8988T (cell line): ENCODE measurements at regions not wholly inside any gene's neighbourhood (a gene's known extent, or its start where the extent isn't known, plus 50 kb on each side); places are given as distances from the start of the nearest gene placed in this dataset.
"Not testable (repeated sequence)": the region's sequence is repeated elsewhere in the genome, so short reads cannot be mapped to it uniquely, and the experiment has no call there.

Source experiments
- DNase-seq: peaks from one replicate; pipeline ENCODE4 v3.0.0; 2011

DNA sequence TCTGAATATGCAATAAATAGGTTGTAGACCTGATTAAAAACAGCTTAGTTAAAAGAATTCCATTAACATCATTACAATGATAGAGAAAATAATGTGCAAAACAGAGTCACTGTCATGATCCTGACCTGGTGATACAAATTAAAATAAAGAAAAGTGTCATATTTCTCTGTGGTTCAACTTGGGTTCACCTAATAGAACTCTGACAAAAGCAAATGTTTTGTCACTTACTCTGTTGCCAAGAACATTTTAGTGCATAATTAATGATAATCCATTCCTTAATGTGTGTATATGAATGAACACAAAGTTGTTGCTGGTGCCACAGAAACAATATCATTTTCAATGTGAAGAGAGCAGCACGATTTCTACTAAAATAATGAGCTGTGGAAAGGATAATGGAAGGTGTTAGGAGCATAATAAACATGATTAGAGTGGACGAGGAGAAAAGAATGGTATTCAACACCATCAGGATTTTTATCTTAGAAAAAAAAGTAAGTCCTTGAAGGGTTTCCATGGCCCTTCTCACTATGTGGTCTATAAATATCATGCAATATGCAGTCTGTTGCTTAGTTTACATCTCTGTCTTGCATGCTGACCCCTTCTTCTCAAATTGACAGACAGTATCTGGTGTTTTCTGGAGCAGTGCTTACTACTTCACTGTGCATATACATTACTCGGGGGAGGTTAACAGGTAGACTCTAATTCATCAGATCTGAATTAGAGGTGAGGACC lies 656.6 kb upstream of the MMS22L start:
- DNase-seq, result no peak

DNA sequence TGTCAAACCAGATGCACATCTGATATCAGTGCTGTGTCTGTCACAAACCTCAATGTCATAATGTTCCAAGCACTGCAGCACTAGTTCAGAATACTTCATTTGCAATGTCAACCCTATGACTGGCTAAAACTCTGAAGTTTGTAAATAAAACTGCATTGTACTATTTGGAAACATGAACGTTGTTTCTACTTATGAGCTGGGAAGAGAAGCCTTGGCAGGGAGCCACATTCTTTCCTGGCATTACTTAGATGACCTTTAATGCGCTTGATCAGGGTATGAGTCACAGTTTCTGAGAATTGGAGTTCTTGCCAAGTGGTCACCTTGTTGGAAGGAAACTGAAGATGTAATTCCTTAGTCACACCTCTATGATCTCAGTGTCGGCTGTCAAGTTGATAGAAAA lies 664.8 kb upstream of the MMS22L start:
- peak; percentile 16 for DNase-seq

DNA sequence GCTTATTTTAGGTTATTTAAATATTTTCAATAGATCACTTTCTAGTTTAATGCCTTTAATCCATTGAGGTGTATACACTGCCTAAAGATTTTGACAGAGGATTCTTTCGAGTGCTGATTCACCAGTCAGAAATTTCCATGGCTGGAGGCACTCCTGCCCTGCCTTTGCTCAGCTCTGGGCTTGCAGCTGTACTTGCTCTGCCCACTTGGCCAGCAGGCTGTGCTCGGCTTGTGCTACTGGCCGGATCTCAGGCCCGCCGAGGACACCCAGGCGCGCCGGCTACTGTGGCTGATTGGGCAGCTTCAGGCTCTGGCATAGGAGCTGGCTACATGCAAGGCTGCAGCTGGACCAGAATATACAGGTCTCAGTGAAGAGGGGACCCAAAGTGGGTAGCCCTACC lies 675.1 kb upstream of the MMS22L start:
- peak; percentile 10 for DNase-seq

DNA sequence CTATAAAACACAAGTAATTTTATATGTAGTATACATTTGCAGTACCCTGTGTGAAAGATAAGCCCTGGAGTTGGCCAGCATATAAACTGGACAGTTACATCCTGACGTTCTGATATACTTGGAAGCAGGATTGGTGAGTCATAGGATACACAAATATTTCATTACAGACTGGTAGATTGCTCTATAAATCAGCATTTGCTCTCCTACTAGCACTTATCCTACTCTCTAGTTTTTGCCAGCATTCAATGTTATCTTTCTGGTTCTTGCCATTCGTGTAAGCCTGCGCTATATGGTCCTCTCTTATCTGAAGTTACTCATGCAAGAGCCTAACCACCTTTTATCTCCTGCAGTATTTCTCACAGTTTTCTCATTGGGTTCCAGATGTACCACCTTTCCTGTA lies 680.2 kb upstream of the MMS22L start:
- no peak for DNase-seq

DNA sequence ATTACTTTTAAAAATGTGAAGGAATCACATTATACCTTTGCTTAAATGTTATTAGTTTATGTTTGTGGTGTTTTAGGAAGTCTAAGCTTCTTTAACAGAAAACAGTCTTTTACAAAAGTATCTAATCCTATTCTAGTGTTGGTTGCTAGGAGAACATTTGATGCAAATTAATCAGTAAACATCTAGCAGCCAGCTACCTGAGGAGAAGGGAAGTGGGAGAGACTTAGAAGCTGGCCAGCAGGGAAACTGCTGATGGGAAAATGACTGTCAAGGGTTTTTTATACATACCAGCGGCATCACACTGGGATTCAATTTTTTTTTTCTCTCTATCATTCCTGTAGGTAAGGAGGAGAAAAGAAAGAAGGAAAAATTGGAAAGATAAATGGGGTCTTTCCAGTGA lies 686.0 kb upstream of the MMS22L start:
- no peak for DNase-seq

DNA sequence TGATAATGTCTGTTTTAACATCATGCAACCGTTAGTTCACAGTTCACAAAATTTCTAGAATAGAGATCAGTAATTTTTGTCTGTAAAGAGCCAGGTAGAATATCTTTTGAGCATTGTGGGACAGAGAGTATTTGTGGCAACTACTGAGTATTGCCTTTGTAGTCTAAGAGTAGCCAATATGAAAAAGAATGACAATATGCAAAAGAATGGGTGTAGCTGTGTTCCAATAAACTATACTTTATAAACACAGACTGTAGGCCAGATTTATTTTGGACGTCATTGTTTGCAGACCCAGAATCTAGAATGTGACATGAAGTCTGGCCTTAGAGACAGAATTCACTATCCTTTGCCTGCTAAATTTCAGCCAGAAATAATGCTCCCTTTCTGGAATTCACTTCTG lies 694.1 kb upstream of the MMS22L start:
- DNase-seq, result no peak

DNA sequence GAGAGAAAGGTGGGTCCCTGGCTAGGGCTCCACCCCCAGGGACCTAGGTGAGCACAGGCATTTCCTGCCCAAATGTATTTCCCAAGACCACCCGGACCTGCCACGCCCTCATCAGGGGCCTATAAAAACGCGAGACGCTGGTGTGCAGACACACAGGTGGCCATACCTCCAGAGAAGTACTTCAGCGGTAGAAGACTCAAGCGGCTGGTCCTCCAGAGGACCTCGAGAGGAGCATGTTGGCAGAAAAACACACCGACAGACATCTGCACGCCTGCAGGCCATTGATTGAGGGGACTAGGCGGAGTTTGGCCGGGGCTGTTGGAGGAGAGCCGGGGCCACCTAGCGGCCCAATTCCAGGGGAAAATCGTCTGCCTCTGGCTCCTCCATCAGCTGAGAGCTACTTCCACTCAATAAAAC lies 695.8 kb upstream of the MMS22L start:
- DNase-seq, result peak; percentile 20

DNA sequence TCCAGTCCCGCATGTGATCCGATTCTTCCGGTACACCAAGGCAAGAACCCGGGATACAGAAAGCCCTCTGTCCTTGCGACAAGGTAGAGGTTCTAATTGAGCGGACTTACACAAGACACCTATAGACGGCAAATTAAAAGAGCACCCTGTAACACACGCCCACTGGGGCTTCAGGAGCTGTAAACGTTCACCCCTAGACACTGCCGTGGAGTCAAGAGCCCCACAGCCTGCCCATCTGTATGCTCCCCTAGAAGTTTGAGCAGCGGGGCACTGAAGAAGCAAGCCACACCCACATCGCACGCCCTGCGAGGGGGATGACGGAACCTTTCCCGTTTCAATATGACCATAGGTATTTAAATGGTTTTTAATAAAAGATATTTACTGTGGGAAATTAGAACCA lies 696.3 kb upstream of the MMS22L start:
- not testable (repeated sequence) for DNase-seq

DNA sequence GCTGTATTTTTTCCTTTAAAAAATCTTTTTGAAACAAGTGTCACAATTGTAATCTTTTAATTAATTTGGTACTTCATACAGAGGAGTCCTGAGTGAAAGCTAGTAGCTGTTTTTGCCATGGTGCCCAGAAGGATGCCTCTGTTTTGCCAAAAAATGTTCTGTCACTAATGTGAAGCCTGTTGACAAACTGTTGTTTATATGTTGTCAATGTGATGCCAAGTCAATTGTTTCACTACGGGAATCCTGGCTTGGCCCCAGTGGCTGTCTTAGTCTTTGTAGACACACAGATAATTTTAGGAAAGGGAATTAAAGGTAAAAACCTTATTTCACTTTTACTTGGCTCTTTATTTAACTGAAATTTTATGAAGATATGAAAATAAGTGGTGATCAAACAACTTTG lies 706.4 kb upstream of the MMS22L start:
- DNase-seq, result no peak

DNA sequence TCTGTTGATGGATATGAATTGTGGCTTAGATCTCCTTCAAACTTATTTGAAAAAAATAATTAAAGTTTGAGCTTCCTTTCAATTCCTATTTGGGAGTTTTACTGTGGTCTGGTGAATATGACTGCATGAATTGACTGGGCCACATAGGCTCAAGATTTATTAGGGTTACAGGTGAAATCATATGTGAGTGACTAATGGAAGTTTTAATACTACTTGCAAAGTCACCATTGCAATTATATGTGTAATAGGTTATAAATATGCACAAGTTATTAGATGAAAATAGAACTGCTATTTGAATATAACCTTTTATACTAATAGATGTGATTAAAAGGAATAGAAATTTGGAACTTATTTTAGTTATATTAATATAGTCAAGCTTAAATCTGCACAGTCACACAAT lies 712.1 kb upstream of the MMS22L start:
- DNase-seq, result no peak

DNA sequence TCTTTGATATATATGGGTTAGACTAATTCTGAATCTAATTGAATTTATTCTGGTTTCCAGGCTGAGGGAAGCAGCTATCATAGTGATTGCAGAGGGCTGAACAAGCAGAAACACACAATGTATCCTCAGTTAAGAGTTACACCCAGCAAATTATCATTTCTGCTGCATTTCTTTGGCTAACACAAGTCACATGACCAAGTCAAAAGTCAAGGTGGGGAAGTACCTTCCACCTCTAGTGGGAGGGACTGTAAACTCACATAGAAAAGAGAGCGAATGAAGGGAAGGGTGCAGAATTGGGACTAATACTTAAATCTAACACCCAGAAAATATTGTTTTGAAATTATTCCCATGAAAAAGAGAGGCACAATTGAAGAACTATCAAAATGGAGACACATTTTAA lies 719.7 kb upstream of the MMS22L start:
- no peak for DNase-seq

DNA sequence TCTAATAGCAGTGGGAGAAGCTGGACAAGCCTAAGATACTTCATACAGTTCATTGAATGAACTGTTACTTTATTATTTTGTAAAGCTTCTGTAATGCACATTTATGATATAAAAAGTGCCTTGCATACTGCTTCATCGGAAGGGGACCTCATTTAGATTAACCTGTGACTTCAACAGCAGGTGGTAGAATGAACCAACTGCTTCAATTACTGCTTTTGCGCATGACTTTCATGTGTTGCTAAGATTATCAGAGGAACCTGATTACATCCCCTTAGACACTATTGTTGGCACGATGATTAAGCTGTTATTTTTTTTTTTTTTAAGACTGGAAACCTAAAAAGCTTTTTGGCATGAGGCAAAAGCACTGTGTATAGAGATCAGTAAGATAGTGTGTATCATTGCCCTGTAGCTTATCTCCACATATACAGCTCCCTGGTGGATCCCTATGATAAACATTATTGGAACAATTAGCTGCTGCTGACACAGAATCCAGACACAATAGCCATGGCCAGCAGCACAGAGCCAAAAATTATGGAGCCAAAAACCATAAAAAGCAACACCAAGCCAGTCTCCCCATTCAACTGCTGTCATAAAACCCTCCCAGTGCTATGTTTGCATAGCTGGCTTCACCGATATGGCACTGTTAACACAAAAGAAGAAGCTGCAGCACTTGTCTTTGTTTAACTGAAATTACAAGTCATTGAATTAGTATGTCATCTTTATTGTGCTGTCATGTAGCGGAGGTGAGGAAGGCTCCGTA lies 731.6 kb upstream of the MMS22L start:
- no peak for DNase-seq

DNA sequence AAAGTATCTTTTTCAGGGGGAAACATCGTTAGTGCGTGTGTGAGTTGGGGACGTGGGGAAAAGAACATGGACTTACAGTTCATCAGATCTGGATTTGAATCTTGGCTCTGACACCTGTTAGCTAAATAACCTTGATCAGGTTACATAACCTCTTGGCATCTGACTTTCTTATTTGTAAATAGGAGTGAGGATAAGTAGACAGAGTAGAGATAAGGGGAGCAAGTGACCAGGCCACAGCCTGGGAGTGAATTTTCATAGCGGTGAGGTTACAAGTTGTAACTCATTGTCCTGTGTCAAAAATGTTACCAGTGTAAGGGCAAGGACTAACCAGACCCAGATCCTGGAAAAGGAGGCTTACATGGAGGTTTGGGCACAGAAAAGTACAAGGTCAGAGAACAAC lies 733.5 kb upstream of the MMS22L start:
- DNase-seq, result no peak

DNA sequence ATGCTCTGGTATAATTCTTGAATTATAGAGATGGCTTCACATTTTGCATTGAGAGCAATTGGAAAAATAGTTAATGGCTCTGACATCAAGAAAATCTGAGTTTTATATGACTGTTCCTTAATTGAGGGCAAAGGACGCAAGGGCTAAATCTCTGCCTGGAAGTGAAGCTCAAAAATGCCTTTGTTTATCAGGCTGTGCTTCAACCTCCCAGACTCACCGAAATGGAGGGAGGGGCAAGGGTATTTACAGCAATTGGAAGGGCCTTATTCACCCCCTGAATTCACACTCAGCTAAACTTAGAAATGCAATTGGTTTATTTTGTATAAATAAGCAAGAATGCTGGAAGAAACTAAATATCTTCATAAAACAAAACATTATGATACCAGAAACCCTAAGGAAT lies 737.2 kb upstream of the MMS22L start:
- no peak for DNase-seq

DNA sequence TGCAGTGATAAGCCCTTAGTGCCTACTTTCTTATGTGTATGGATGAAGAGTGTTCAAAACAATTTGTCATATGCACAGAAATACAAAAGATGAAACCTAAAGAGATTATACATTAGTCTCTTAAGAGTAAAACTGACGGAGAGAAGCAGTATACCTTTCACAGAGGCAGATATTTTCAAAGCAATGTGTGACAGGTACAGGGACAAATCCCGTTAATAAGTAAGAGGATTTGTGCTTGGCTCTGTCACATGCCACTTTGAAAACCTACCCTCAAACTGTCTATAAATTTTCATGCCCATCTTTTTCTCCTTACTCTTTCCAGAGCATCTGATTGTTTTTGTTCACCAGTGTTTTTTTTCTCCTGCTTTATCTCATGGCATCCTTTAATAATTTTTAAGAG lies 741.3 kb upstream of the MMS22L start:
- DNase-seq, result no peak

DNA sequence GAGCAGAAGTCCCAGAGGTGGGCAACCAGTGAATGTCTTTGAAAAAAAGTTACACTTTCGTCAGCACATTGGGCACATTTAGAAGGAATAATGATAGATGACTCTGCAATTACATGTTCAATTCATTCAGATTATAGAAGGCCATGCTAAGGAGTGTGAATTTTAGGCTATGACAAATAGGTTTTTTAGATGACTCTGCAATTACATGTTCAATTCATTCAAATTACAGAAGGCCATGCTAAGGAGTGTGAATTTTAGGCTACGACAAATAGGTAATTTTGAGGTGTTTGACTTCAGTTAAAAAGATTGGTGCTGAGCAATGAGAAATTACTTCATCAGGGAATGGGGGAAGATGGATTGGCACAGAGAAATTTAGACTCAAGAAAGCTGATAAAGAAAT lies 744.9 kb upstream of the MMS22L start:
- no peak for DNase-seq

DNA sequence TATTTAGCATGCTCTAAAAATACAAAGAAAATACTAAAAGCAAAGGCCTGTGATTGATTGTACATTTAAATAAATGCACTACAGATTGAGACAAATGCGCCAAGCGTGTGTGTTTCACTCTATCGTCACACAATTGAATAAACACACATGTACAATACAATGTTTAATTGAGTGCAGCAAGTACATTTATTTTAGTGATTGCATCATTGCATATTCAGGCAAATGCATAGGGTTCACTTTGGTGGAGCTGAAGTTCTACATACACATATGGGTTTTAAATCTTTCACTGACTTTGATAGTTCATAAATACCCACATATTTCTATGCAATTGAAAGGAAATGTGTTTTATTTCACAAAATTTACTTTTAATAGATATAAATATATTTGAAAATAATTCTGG lies 750.6 kb upstream of the MMS22L start:
- no peak for DNase-seq

DNA sequence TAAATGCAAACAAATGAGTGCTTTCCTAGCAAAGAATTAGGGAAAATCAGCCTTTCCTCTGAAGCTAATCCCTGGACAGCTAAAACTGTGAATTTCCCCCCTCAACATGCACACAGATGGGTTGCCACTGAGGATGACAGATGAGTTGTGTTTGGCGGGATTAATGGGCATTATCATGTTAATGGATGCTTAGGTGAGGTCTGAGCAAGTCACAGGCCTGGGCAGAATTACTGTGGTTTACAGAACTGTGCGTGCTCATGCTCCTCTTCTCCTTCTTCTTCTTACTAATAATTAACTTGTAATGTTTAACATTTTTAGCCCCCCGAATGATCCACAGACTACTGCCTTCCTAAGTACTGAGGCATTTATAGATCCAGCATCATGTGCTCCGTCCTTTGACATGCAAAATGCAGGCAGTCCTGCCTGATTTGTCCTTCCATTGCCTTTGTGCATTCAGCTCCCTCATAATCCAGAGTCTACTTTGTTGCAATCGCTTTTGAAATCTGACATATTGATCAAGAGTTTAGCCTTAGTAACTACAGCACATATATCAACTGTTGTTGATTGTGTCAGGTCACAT lies 753.4 kb upstream of the MMS22L start:
- no peak for DNase-seq

DNA sequence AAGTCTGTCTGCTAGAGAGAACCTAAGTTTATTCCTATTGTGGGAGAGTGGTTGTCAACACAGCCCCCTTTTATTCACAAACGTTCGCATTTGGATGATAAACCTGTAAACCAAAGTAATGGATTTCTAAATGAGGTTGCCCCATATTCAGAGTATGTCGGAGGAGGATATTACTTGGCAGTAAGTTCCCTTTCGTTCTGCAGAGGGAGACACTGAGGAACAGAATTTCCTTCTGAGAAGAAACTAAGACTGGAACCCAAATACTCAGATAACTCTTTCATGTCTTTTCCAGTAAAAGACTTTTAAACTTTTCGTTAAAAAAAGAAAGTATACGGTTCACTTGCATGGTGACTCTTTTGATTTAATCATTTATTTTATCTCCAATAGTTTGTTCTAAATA lies 754.6 kb upstream of the MMS22L start:
- DNase-seq, result no peak

DNA sequence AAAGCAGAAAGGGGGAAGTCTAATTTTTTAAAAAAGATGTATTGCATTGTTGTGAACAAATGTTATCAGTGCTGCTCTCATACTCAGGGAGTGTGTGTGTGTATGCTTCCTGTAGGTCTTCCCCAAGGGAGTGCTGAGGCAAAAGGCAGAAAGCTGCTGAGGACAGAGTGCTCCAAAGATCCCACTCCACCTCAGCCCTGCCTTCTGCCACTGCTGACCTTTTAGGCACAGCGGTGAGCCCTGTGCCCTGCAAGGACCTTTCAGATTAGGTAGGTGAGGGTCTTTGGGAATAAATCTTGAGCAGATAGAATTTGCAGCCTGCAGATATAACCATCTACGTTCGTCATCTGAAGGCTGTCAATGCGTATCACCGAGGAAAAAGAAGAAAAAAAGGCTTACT lies 756.4 kb upstream of the MMS22L start:
- no peak for DNase-seq

DNA sequence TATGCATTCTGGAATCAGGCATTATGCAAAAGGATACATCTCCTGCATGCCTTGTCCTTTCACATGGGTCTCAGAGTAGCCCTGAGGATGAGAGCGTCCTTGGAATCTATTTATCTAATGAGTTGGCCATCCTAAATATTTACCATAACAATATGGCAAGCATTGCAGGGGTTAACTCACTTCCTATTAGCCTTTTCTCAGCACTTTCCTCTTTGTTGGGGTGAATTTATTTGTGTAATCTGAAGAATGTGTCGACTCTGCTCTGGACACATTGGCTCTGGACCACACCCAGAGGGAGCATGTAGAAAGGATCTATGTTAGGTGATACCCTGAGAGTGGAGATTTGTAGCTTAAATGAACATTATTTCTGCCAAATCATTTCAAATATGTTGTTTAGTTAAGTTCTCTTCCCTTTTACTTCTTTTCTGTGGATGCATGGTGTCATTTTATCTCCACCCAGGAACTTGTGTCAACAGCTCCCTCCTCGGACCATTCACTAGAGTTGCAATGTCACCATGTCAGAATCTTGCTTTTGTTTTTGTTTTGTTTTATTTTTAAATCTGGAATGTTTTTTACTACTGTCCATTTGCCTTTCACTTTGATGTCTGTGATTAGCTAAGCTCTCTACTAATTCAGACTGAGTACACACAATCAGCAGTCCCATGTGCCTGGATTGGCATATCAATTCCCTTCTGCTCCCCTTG lies 757.0 kb upstream of the MMS22L start:
- DNase-seq, result no peak

DNA sequence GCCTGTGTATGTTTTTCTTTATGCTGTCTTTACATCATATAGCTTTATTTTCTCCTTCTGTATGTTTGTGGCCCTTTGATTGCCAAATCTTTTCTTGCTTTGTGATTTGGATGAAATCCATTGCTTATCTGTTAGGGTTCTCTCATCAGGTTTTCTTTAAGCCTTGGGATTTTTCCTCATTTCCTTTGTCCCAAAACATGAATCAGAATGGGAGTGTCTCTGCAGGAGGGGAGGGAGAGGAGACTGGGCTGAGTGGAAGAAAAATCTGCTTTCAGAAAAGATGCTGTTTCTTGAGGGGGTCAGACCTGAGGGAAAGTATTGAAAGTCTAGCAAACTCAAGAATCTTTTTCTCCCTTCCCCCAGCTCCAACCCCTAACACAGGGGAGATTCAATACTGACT lies 758.0 kb upstream of the MMS22L start:
- DNase-seq, result no peak

DNA sequence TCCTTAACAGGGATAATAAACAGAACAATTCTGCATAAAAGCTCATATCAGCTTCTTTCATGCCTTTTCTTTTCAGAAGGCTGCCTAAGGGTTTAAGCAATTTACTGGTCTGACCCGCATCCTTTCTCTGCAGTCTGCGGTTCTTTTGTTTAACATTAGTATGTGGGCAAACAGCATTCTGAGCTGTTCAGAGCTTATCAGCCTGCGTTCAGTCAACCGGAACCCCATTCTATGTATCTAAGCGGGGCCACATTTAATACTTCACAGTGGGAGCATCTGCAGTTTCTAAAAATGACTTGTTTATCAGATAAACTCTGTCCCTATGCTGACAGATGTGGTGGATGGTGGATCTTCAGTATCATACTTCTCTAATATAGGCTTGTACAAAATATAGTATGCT lies 758.9 kb upstream of the MMS22L start:
- no peak for DNase-seq

DNA sequence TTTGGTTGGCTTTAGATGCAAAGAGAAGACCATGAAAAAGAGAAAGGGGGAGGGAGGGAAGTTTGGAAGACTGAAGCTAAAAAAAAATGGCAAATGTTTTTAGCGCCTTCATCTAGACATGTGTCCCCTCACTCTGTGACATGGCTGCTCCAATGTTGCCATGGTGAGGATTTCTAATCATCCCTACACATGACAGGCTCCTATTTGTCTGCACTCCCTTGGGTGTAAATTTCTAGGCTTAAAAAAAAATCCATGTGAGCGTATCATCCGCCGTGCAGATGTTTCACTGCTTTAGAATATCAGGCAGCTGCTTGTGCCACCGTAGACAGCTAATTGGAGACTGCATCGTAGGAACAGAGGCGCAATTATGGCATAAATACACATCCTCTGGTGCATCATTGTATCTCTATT lies 761.1 kb upstream of the MMS22L start:
- DNase-seq, result no peak
